Caco-2 (cell line): ENCODE measurements at regions not wholly inside any gene's neighbourhood (a gene's known extent, or its start where the extent isn't known, plus 50 kb on each side); places are given as distances from the start of the nearest gene placed in this dataset.

Source experiments
- BruUV-seq: library from RNA; stranded (reverse); fragments of 400-500 nt; replicated peaks from 2 replicates; lab custom pipeline; 2021; lab: Mats Ljungman, UMichigan
- CTCF ChIA-PET: fragments of 300-600 bp; sonication (Branson Sonifier 250); formaldehyde crosslinking; loops from one replicate; lab custom pipeline; 2022; ENCODE audit warnings: antibody characterized with exemption; lab: Charles Lee
- POLR2A ChIA-PET: fragments of 300-600 bp; sonication (Branson Sonifier 250); formaldehyde crosslinking; loops from one replicate; lab custom pipeline; 2022; ENCODE audit warnings: antibody characterized with exemption; lab: Charles Lee
- DNase-seq, 2 experiments: peaks; one replicate each; pipeline versions ENCODE4 v3.0.0 to v3.0.0-alpha.2; 2020 to 2022
- H3K27me3 ChIP-seq: replicated peaks from 2 replicates; pipeline ENCODE4 v1.6.0; 2011; ENCODE audit warnings: low read length; ENCODE audit not compliant: control insufficient read depth, insufficient read depth
- H3K36me3 ChIP-seq: 2 replicates; pipeline ENCODE4 v1.5.1; 2011; ENCODE audit warnings: low read length; ENCODE audit not compliant: control insufficient read depth, insufficient read depth
- H3K4me1 ChIP-seq: fragments of 250-450 bp; sonication (Bioruptor Pico); 2 replicates; pipeline ENCODE4 v1.5.1; 2020; ENCODE audit warnings: mild to moderate bottlenecking
- H3K4me3 ChIP-seq: 2 replicates; pipeline ENCODE4 v1.5.1; 2011; ENCODE audit warnings: low read depth, mild to moderate bottlenecking, control low read depth, low read length
- H3K9me3 ChIP-seq: fragments of 250-450 bp; sonication (Bioruptor Pico); 2 replicates; pipeline ENCODE4 v1.5.1; 2020; ENCODE audit warnings: mild to moderate bottlenecking, moderate library complexity
- H3K27ac Mint-ChIP-seq: one replicate; pipeline ENCODE4 v1.8.0; 2022; ENCODE audit warnings: mixed read lengths; ENCODE audit not compliant: unreplicated experiment
- H3K27me3 Mint-ChIP-seq: one replicate; pipeline ENCODE4 v1.8.0; 2022; ENCODE audit warnings: mixed read lengths; ENCODE audit not compliant: insufficient read depth, unreplicated experiment
- H3K36me3 Mint-ChIP-seq: one replicate; pipeline ENCODE4 v1.8.0; 2022; ENCODE audit warnings: mild to moderate bottlenecking, mixed read lengths; ENCODE audit not compliant: insufficient read depth, unreplicated experiment
- H3K4me1 Mint-ChIP-seq: one replicate; pipeline ENCODE4 v1.8.0; 2022; ENCODE audit warnings: low read depth, mixed read lengths; ENCODE audit not compliant: unreplicated experiment
- H3K4me3 Mint-ChIP-seq: one replicate; pipeline ENCODE4 v1.8.0; 2022; ENCODE audit warnings: mild to moderate bottlenecking, moderate library complexity, mixed read lengths; ENCODE audit not compliant: unreplicated experiment
- H3K9me3 Mint-ChIP-seq: one replicate; pipeline ENCODE4 v1.8.0; 2022; ENCODE audit warnings: mixed read lengths; ENCODE audit not compliant: unreplicated experiment
- intact Hi-C: fragments of 100-400 bp; cut with micrococcal nuclease; formaldehyde crosslinking; loops from one replicate; pipeline ENCODE4 v1.10.0; 2022; ENCODE audit not compliant: unreplicated experiment
- TF ChIP-seq, protein P1 (sequence below), 2 experiments: fragments of 200-600 bp in 1 of 2; IDR thresholded peaks; 1 replicate in 1 of 2; 2 replicates in 1 of 2; pipeline versions ENCODE4 v1.5.1 to v1.8.0; 2011 to 2022; ENCODE audit warnings: antibody characterized with exemption in 1 of 2, control low read depth in 1 of 2, inconsistent platforms in 1 of 2, low read depth in 1 of 2, low read length in 1 of 2, mild to moderate bottlenecking in 1 of 2, moderate library complexity in 1 of 2; ENCODE audit not compliant: insufficient read depth in 1 of 2, severe bottlenecking in 1 of 2, unreplicated experiment in 1 of 2

DNA sequence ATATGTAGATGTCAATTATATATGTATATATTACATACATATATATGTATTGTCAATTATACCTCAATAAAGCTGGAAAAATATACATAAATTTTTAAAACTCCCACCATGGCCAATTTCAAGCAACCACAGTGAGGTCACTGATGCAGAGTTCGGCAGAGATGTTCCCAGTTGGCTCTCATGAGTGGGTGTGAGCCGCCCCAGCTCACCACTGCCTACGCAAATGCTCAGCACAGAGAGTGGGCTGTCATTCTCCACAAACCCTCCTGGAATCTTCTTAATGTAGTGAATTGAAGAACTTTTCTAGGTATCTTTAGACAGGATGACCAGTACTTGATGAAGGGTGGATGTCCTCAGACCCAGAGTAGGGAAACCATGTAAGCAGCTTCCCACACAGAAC is 96.6 kb upstream of the TMEM45B start:
- Histone ChIP-seq H3K36me3 (no peaks in the 10 kb centered on the region), H3K27me3 (no peaks in the 10 kb centered on the region), H3K4me1 (no peaks in the 10 kb centered on the region), H3K9me3 (no peaks in the 10 kb centered on the region), H3K4me3 (no peak overlapping the region)
- Mint-ChIP-seq H3K27ac (no peak overlapping the region), H3K27me3 (no peaks in the 10 kb centered on the region), H3K36me3 (no peaks in the 10 kb centered on the region), H3K4me1 (no peaks in the 10 kb centered on the region), H3K4me3 (no peak overlapping the region), H3K9me3 (peaks cover 10% of the 10 kb centered on the region)
- no TSS peak for BruUV-seq
- TF ChIP-seq, protein P1, sequence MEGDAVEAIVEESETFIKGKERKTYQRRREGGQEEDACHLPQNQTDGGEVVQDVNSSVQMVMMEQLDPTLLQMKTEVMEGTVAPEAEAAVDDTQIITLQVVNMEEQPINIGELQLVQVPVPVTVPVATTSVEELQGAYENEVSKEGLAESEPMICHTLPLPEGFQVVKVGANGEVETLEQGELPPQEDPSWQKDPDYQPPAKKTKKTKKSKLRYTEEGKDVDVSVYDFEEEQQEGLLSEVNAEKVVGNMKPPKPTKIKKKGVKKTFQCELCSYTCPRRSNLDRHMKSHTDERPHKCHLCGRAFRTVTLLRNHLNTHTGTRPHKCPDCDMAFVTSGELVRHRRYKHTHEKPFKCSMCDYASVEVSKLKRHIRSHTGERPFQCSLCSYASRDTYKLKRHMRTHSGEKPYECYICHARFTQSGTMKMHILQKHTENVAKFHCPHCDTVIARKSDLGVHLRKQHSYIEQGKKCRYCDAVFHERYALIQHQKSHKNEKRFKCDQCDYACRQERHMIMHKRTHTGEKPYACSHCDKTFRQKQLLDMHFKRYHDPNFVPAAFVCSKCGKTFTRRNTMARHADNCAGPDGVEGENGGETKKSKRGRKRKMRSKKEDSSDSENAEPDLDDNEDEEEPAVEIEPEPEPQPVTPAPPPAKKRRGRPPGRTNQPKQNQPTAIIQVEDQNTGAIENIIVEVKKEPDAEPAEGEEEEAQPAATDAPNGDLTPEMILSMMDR (IDR thresholded peaks at IDR 0.05; ENCODE audit: insufficient read depth in 1 of 2, low read depth in 1 of 2, low read length in 1 of 2, severe bottlenecking in 1 of 2, unreplicated experiment in 1 of 2), result no peak
- ChIA-PET POLR2A (no interaction called here), CTCF (no interaction called here)
- intact Hi-C loops, result no loop called here
- peak in 1 of 2 experiments; percentile 17 for DNase-seq

DNA sequence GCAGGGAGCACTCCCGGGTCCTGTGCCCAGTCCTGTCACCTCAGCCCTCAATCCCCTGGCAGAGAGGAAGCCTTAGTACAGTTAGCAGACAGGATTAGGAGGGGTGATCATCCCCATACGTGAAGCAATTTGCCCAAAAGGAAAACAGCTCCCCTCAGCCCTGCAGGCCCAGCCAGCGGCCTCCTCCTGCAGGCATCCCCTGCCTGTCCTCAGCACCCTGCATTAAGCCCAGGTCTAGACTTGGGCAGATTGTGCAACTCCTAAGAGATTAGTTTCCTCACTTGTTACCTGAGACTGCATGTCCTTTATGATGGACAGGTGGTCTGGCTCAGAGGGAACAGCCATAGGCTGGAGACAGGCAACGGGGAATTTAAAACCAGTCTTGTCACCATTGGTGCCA is 95.5 kb upstream of the TMEM45B start:
- Histone ChIP-seq H3K4me3 (no peak overlapping the region), H3K36me3 (no peaks in the 10 kb centered on the region), H3K4me1 (no peaks in the 10 kb centered on the region), H3K9me3 (no peaks in the 10 kb centered on the region), H3K27me3 (no peaks in the 10 kb centered on the region)
- Mint-ChIP-seq H3K4me3 (no peak overlapping the region), H3K9me3 (peaks cover 6% of the 10 kb centered on the region), H3K27ac (no peak overlapping the region), H3K36me3 (no peaks in the 10 kb centered on the region), H3K4me1 (no peaks in the 10 kb centered on the region), H3K27me3 (no peaks in the 10 kb centered on the region)
- BruUV-seq, result no TSS peak
- DNase-seq, result peak in 1 of 2 experiments; percentile 25
- POLR2A ChIA-PET, result no interaction called here
- TF ChIP-seq, protein P1 (IDR thresholded peaks at IDR 0.05; ENCODE audit: insufficient read depth in 1 of 2, low read depth in 1 of 2, low read length in 1 of 2, severe bottlenecking in 1 of 2, unreplicated experiment in 1 of 2), result no peak
- CTCF ChIA-PET, result interaction anchor here (0.6 kb wide), 1 partner anchor 631 kb away, joined by 4 read pairs; no protein-coding TSS in a partner anchor
- intact Hi-C loops, result no loop called here

DNA sequence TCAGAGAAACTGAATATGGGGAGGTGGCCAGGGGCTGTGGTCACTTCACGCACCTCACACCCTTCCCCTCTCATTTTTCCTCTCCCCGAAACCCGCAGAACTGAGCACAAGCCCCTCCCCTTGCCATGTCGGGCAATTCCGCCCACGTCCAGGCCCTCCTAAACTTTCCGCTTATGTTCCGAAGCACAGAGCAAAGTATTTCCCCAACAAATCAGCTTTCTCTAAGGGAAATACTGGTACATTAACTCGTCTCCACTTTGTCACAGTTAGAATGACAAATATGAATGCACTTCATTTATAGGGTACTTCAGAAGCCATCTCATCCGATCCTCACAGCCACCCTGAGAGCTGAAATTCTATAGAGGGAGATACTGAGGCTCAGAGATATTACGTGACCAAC is 94.7 kb upstream of the TMEM45B start:
- CTCF ChIA-PET, result no interaction called here
- H3K27me3 ChIP-seq, result no peaks in the 10 kb centered on the region
- no peak overlapping the region for H3K4me3 ChIP-seq
- TF ChIP-seq, protein P1 (IDR thresholded peaks at IDR 0.05; ENCODE audit: insufficient read depth in 1 of 2, low read depth in 1 of 2, low read length in 1 of 2, severe bottlenecking in 1 of 2, unreplicated experiment in 1 of 2), result no peak
- intact Hi-C loops, result no loop called here
- peaks cover 4% of the 10 kb centered on the region; the same call in 1 of the 2 replicates for H3K36me3 ChIP-seq
- Mint-ChIP-seq H3K9me3 (no peaks in the 10 kb centered on the region), H3K4me1 (no peaks in the 10 kb centered on the region), H3K27ac (no peak overlapping the region), H3K4me3 (no peak overlapping the region), H3K36me3 (no peaks in the 10 kb centered on the region), H3K27me3 (no peaks in the 10 kb centered on the region)
- H3K4me1 ChIP-seq, result no peaks in the 10 kb centered on the region
- no peak for DNase-seq
- no TSS peak for BruUV-seq
- no peaks in the 10 kb centered on the region for H3K9me3 ChIP-seq
- POLR2A ChIA-PET, result no interaction called here
